ENCODE measurements at regions not wholly inside any gene's neighbourhood (a gene's known extent, or its start where the extent isn't known, plus 50 kb on each side); places are given as distances from the start of the nearest gene placed in this dataset.

- no peak overlapping the region for H3K27ac Mint-ChIP-seq
- ATAC-seq (no peak), DNase-seq (ENCODE audit: low spot score) (no peak)
- no peak overlapping the region for H3K4me3 Mint-ChIP-seq
- H3K36me3 Mint-ChIP-seq = peaks cover 5% of the 10 kb centered on the region
- H3K9me3 Mint-ChIP-seq = peaks cover 3% of the 10 kb centered on the region
- H3K27me3 Mint-ChIP-seq = peaks cover 0 to 2% of the 10 kb centered on the region in 2 donors
- H3K4me1 Mint-ChIP-seq (ENCODE audit: low read depth in 2 of 2) = no peaks in the 10 kb centered on the region
These were observed 1208.3 kb downstream of the PCDH9 start for GRCh38 chr13:66021846-66022245.

GRCh38 chr13:66014771-66015170 is 1215.4 kb downstream of the PCDH9 start:
- peaks cover 0 to 2% of the 10 kb centered on the region in 2 donors for H3K27me3 Mint-ChIP-seq
- no peak overlapping the region for H3K4me3 Mint-ChIP-seq
- no peak overlapping the region for H3K27ac Mint-ChIP-seq
- no peak for ATAC-seq
- no peaks in the 10 kb centered on the region for H3K9me3 Mint-ChIP-seq
- H3K36me3 Mint-ChIP-seq = peaks cover 4% of the 10 kb centered on the region
- no peak for DNase-seq (ENCODE audit: low spot score)
- H3K4me1 Mint-ChIP-seq (ENCODE audit: low read depth in 2 of 2) = no peaks in the 10 kb centered on the region

GRCh38 chr13:66009241-66009640 is 1220.9 kb downstream of the PCDH9 start:
- H3K4me1 Mint-ChIP-seq (ENCODE audit: low read depth in 2 of 2) = no peaks in the 10 kb centered on the region
- no peak overlapping the region for H3K4me3 Mint-ChIP-seq
- peaks cover 4% of the 10 kb centered on the region for H3K36me3 Mint-ChIP-seq
- no peaks in the 10 kb centered on the region for H3K9me3 Mint-ChIP-seq
- H3K27me3 Mint-ChIP-seq = no peaks in the 10 kb centered on the region
- H3K27ac Mint-ChIP-seq = no peak overlapping the region
- ATAC-seq (no peak), DNase-seq (ENCODE audit: low spot score) (no peak)

- DNase-seq (ENCODE audit: low spot score) (no peak), ATAC-seq (no peak)
- Mint-ChIP-seq H3K27ac (no peak overlapping the region), H3K36me3 (peaks cover 8% of the 10 kb centered on the region), H3K9me3 (peaks cover 9% of the 10 kb centered on the region), H3K4me1 (ENCODE audit: low read depth in 2 of 2) (no peaks in the 10 kb centered on the region), H3K4me3 (no peak overlapping the region), H3K27me3 (no peaks in the 10 kb centered on the region)
These were observed 1226.6 kb downstream of the PCDH9 start for GRCh38 chr13:66003558-66003957.

- no peaks in the 10 kb centered on the region for H3K27me3 Mint-ChIP-seq
- DNase-seq (ENCODE audit: low spot score) (no peak), ATAC-seq (no peak)
- peaks cover 9% of the 10 kb centered on the region for H3K9me3 Mint-ChIP-seq
- H3K36me3 Mint-ChIP-seq = peaks cover 8% of the 10 kb centered on the region
- no peak overlapping the region for H3K27ac Mint-ChIP-seq
- H3K4me3 Mint-ChIP-seq = no peak overlapping the region
- no peaks in the 10 kb centered on the region for H3K4me1 Mint-ChIP-seq (ENCODE audit: low read depth in 2 of 2)
These were observed 1229.0 kb downstream of the PCDH9 start for GRCh38 chr13:66001140-66001539.

GRCh38 chr13:65999411-65999810 is 1230.7 kb downstream of the PCDH9 start:
- Mint-ChIP-seq H3K27me3 (no peaks in the 10 kb centered on the region), H3K4me3 (no peak overlapping the region), H3K27ac (no peak overlapping the region), H3K36me3 (peaks cover 8% of the 10 kb centered on the region), H3K4me1 (ENCODE audit: low read depth in 2 of 2) (no peaks in the 10 kb centered on the region), H3K9me3 (peaks cover 9% of the 10 kb centered on the region)
- DNase-seq (ENCODE audit: low spot score) = no peak
- no peak for ATAC-seq

GRCh38 chr13:65990684-65991083 is 1239.5 kb downstream of the PCDH9 start:
- ATAC-seq (no peak), DNase-seq (ENCODE audit: low spot score) (no peak)
- Mint-ChIP-seq H3K27ac (no peak overlapping the region), H3K9me3 (no peaks in the 10 kb centered on the region), H3K4me3 (no peak overlapping the region), H3K27me3 (no peaks in the 10 kb centered on the region), H3K36me3 (no peaks in the 10 kb centered on the region), H3K4me1 (ENCODE audit: low read depth in 2 of 2) (peaks cover 6% of the 10 kb centered on the region in 2 donors)

- no peaks in the 10 kb centered on the region for H3K27me3 Mint-ChIP-seq
These were observed 1244.5 kb downstream of the PCDH9 start for GRCh38 chr13:65985612-65986011.

GRCh38 chr13:65977525-65977924 is 1252.6 kb downstream of the PCDH9 start:
- H3K36me3 Mint-ChIP-seq = peaks cover 5% of the 10 kb centered on the region
- ATAC-seq (no peak), DNase-seq (ENCODE audit: low spot score) (no peak)
- H3K4me3 Mint-ChIP-seq = no peak overlapping the region
- H3K27me3 Mint-ChIP-seq = no peaks in the 10 kb centered on the region
- H3K27ac Mint-ChIP-seq = no peak overlapping the region
- H3K9me3 Mint-ChIP-seq = no peaks in the 10 kb centered on the region
- H3K4me1 Mint-ChIP-seq (ENCODE audit: low read depth in 2 of 2) = no peaks in the 10 kb centered on the region

More at GRCh38 chr13:65985612-65986011, 1244.5 kb downstream of the PCDH9 start:
- no peaks in the 10 kb centered on the region for H3K9me3 Mint-ChIP-seq
- ATAC-seq (no peak), DNase-seq (ENCODE audit: low spot score) (no peak)
- H3K36me3 Mint-ChIP-seq = no peaks in the 10 kb centered on the region
- no peaks in the 10 kb centered on the region for H3K4me1 Mint-ChIP-seq (ENCODE audit: low read depth in 2 of 2)
- H3K4me3 Mint-ChIP-seq = no peak overlapping the region
- H3K27ac Mint-ChIP-seq = no peak overlapping the region

GRCh38 chr13:65971541-65971940 is 1258.6 kb downstream of the PCDH9 start:
- Mint-ChIP-seq H3K4me1 (ENCODE audit: low read depth in 2 of 2) (peaks cover 0 to 3% of the 10 kb centered on the region in 2 donors), H3K9me3 (no peaks in the 10 kb centered on the region), H3K27ac (no peak overlapping the region), H3K4me3 (no peak overlapping the region), H3K27me3 (no peaks in the 10 kb centered on the region), H3K36me3 (no peaks in the 10 kb centered on the region)
- ATAC-seq (no peak), DNase-seq (ENCODE audit: low spot score) (no peak)

- peaks cover 2% of the 10 kb centered on the region for H3K9me3 Mint-ChIP-seq
- H3K27me3 Mint-ChIP-seq = peaks cover 0 to 4% of the 10 kb centered on the region in 2 donors
- no peak overlapping the region for H3K27ac Mint-ChIP-seq
- H3K4me1 Mint-ChIP-seq (ENCODE audit: low read depth in 2 of 2) = peaks cover 0 to 3% of the 10 kb centered on the region in 2 donors
- H3K4me3 Mint-ChIP-seq = no peak overlapping the region
- ATAC-seq (no peak), DNase-seq (ENCODE audit: low spot score) (no peak)
- peaks cover 5% of the 10 kb centered on the region for H3K36me3 Mint-ChIP-seq
These were observed 1263.1 kb downstream of the PCDH9 start for GRCh38 chr13:65966991-65967451.

- Mint-ChIP-seq H3K9me3 (peaks cover 2% of the 10 kb centered on the region), H3K4me1 (ENCODE audit: low read depth in 2 of 2) (peaks cover 0 to 3% of the 10 kb centered on the region in 2 donors), H3K27me3 (peaks cover 0 to 4% of the 10 kb centered on the region in 2 donors), H3K4me3 (no peak overlapping the region), H3K36me3 (peaks cover 5% of the 10 kb centered on the region), H3K27ac (no peak overlapping the region)
- no peak for DNase-seq (ENCODE audit: low spot score)
- no peak for ATAC-seq
These were observed 1264.6 kb downstream of the PCDH9 start for GRCh38 chr13:65965501-65965900.

- Mint-ChIP-seq H3K4me3 (no peak overlapping the region), H3K27ac (no peak overlapping the region)
- no peak for DNase-seq (ENCODE audit: low spot score)
These were observed 1265.5 kb downstream of the PCDH9 start for GRCh38 chr13:65964672-65965071.

GRCh38 chr13:65959305-65959704 is 1270.8 kb downstream of the PCDH9 start:
- Mint-ChIP-seq H3K4me3 (no peak overlapping the region), H3K36me3 (no peaks in the 10 kb centered on the region), H3K27me3 (no peaks in the 10 kb centered on the region), H3K9me3 (peaks cover 3% of the 10 kb centered on the region), H3K27ac (no peak overlapping the region), H3K4me1 (ENCODE audit: low read depth in 2 of 2) (no peaks in the 10 kb centered on the region)
- DNase-seq (ENCODE audit: low spot score) (no peak), ATAC-seq (no peak)

More at GRCh38 chr13:65964672-65965071, 1265.5 kb downstream of the PCDH9 start:
- ATAC-seq = no peak
- Mint-ChIP-seq H3K36me3 (peaks cover 5% of the 10 kb centered on the region), H3K4me1 (ENCODE audit: low read depth in 2 of 2) (peaks cover 0 to 3% of the 10 kb centered on the region in 2 donors), H3K27me3 (peaks cover 0 to 4% of the 10 kb centered on the region in 2 donors), H3K9me3 (peaks cover 2% of the 10 kb centered on the region)

- Mint-ChIP-seq H3K27me3 (peaks cover 0 to 4% of the 10 kb centered on the region in 2 donors), H3K36me3 (no peaks in the 10 kb centered on the region), H3K4me1 (ENCODE audit: low read depth in 2 of 2) (no peaks in the 10 kb centered on the region), H3K27ac (no peak overlapping the region), H3K4me3 (no peak overlapping the region), H3K9me3 (no peaks in the 10 kb centered on the region)
- no peak for ATAC-seq
- no peak for DNase-seq (ENCODE audit: low spot score)
These were observed 1283.7 kb downstream of the PCDH9 start for GRCh38 chr13:65946387-65946786.

Measured in natural killer cell treated with Interleukin-12 subunit alpha and Interleukin-12 subunit beta and Interleukin-15 and Interleukin-18, amount 100 ng/mL, for 72 hours (primary cell).